OCI-LY3 (cell line): ENCODE measurements at regions not wholly inside any gene's neighbourhood (a gene's known extent, or its start where the extent isn't known, plus 50 kb on each side); places are given as distances from the start of the nearest gene placed in this dataset.

Experiments used
- CTCF ChIP-seq: fragments of 200-600, 300-600 bp; sonication (generic); IDR thresholded peaks from 2 replicates; pipeline ENCODE4 v1.5.1; 2014; ENCODE audit warnings: antibody characterized with exemption, low read length, low read depth
- EZH2phosphoT487 ChIP-seq: fragments of 200-600 bp; shearing (Covaris generic); IDR thresholded peaks from 2 replicates; pipeline ENCODE4 v1.6.1; 2018; ENCODE audit warnings: antibody characterized with exemption, mixed run types, low read depth

GRCh38 chr3:168956076-168956475, 707.4 kb downstream of the MECOM start:
- TF ChIP-seq CTCF (no peak), EZH2phosphoT487 (no peak)
